NCI-H2196 (cell line): ENCODE measurements at regions not wholly inside any gene's neighbourhood (a gene's known extent, or its start where the extent isn't known, plus 50 kb on each side); places are given as distances from the start of the nearest gene placed in this dataset.
"Not testable (repeated sequence)": the region's sequence is repeated elsewhere in the genome, so short reads cannot be mapped to it uniquely, and the experiment has no call there.

Experiments
- DNase-seq: peaks from one replicate; lab custom pipeline; 2025; ENCODE audit not compliant: unreplicated experiment; lab: John Stamatoyannopoulos, UW

DNA sequence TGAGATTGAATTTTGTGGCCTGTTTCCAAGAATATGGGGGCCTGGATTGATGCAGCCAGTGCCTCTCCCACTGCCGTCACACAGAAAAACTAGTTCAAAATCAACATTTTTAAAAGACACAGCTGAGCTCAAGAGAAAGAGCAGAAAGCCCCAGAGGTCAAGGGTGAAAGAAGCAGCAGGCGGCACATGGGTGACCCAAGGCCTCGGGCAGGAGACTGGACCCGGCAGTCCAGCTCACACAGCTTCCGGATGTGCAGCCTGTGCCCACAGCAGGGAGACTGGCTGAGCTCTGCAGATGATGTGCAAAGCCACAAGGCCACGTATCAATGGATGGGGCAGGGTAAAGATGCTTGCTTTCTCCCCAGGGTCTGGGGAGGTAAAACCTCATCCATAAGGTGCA lies 50.4 kb upstream of the RNF32 start:
- no peak for DNase-seq

DNA sequence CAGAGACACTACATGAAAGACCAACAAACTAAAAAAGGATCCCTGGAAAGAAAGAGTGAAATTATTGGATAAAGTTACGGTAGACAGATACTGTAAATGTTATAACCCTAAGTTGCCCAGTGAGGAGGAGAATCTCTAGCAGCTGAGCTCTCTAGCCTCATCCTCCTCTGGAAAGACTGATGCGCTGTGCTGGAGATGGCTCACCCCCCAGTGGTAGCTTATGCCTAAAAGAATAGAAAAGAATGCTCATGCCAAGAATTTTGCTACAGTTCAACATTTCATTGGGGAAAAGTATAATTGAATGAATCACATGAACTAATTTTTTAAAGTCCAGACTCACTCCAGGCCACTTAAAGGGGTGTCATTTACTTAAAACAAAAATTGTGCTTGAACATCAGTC lies 50.8 kb upstream of the RNF32 start:
- DNase-seq, result no peak

DNA sequence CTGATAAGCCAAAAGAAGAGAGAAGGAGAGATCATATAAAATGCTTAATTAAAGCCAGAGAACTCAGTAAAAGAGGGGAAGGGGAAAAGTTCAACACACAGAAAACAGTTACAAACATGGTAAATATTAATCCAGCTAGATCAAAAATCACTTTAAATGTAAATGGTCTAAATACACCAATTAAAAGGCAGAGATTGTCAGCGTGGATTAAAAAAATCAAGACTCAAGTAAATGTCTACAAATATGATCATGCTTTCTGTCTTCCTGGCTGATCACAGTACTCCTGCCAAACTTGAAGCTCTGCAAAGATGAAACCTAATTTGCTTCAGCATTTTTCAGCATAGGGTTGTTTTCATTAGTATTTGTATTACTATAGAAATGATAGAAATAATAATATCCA lies 54.6 kb upstream of the RNF32 start:
- no peak for DNase-seq

DNA sequence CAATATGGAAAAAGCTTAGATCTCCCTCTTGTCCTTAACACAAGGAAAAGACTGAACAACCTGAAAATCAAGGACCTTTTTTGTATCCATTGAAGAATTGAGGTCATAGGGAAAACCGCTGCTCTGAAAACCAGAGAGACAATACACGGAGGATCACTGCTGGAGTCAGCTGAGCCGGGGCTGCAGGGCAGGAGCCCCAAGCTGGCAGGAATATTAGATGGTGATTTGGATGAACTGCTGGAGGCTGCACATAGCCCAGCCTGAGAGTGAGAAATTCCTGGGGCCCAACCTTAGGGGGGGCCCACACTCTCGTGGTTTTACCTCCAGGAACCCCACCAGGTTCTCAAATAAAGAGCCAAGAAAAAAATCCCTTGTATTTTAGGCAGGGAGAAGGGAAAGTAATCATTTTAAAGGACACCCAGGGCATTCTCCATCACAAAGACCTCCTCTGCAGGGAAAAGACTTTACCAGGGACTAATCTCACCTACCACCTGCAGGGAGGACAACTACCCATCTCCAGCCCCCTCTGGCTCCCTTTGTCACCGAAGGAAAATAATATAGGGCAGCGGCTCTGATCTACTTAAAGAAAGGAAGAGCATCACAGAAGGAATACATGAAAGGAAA lies 55.4 kb upstream of the RNF32 start:
- DNase-seq, result no peak

DNA sequence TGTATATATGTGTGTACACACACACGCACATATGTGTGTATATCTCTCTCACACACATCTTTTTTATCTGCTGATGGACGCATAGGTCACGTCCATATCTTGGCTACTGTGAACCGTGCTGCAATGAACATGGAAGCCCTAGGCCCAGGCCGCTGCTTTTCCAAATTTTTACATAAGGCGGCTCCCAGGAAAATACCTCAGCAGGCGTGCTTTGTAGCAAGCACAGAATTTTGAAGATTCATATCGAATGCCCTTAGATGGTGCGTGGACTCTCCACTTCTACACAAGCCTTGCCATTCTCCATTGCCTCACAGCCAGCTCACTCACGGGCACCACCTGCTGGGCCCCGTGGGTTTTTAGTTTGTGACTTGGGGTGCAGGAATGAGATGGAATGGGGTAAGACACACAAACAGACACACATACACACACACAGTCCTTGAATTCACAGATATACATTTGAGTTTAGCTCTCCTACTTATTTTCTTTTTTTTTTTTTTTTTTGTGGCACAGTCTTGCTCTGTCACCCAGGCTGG lies 57.9 kb upstream of the RNF32 start:
- DNase-seq, result no peak

DNA sequence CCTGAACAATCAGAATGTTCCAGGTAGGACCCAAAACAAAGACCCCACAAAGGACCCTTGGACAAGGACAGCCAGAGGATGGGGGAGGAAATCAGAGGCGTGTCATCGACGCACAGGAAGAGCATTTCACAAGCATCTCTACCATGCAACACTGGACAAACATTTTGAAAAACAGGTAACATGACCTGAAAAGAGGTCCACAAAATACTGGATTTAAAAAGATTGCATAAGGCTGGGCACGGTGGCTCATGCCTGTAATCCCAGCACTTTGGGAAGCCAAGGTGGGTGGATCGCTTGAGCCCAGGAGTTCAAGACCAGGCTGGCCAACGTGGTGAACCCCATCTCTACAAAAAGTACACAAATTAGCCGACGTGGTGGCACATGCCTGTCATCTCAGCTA lies 60.5 kb upstream of the RNF32 start:
- no peak for DNase-seq

DNA sequence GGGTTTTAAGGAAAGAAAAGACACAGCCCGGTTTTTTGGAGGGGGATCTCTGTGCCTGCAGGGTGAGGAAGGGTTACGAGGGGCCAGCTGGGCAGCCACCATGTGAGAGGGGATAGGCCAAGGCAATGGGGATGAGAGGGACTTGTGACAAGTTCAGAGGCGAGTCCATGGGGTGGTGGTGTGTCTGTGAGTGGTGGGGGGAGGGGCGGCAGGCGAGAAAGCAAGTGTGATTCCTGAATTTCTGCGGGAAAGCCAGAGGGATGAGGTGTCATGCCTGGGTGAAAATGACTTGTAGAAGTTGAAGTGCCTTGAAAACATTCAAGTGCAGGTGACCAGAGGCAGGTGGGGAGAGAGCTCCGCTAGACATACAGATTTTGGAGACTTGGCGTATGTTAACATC lies 61.0 kb upstream of the RNF32 start:
- DNase-seq, result no peak

DNA sequence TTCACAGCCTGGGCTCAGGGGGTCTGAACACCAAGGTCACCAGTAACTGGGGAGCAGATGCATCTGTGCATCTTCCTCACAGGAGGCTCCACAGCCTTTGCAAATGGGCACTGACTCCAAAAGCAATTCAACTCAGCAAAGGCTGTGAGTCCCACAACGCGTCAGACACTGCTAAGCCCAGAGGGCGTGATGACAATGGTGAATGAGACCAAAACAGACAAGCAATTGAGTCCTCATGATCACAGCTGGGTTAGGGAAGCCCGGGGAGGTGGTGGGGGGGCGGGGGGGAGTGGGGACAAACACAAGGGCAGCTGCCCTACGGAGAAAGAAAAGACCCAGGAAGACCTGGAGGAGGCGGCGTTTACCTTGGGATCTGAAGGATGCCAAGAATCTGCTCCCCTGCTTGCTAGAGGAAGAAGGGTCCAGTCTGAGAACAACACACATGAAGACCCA lies 61.6 kb upstream of the RNF32 start:
- DNase-seq, result no peak

DNA sequence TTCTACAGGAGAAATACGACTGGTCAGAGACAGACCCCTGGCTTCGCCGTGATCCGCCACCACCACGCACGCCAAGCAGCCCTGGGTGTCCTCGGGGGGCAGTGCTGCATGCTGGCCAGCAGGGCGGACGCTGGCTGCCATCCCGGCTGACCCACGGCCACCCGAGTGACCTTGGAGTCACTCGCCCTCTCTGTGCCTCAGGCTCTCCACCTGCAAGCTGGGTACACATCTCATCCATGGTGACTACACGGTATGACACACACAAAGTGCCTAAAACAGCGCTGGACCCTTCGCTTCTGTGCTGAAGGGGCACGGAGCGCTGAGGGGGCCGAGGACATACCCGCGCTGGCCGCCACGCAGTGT lies 62.0 kb upstream of the RNF32 start:
- no peak for DNase-seq

DNA sequence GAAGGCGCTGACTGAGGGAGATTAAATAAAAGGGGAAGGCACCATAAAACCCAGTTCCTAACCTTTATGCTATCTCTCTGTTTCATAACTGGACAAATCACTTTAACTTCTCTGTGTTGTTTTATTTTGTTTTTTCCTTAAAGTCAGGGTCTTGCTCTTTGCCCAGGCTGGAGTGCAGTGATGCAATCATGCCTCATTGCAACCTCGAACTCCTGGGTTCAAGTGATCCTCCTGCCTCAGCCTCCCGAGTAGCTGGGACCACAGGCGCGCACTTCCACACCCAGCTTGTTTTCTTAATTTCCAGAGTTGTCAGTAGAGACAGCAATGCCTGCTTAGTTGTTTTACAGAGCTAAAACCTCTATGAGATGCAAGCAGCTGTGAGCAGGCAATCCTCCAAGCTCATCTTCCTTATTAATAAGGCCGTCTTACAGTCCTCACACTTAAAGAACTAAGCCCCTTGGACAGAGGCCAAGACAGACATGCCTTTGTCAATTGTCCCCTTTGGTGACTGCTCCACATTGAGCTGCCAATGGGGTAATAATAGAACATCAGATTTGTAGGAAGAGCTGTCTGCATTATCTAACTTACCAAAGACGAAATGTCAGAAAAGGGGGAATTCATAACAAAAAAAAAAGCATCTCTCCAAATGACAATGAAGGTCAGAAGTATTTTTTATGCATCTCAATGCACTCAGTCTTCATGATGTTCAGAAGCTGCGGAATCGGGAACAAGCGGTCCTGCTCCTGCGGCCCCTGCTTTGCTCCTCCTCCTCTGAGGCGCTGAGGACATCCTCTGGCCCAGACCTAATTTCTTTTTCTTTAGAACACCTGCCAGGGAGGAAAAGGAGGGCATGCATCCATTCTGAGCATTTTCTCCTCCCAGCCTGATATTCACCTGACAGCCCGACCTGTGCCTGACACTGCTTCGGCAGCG lies 62.7 kb upstream of the RNF32 start:
- DNase-seq, result no peak

DNA sequence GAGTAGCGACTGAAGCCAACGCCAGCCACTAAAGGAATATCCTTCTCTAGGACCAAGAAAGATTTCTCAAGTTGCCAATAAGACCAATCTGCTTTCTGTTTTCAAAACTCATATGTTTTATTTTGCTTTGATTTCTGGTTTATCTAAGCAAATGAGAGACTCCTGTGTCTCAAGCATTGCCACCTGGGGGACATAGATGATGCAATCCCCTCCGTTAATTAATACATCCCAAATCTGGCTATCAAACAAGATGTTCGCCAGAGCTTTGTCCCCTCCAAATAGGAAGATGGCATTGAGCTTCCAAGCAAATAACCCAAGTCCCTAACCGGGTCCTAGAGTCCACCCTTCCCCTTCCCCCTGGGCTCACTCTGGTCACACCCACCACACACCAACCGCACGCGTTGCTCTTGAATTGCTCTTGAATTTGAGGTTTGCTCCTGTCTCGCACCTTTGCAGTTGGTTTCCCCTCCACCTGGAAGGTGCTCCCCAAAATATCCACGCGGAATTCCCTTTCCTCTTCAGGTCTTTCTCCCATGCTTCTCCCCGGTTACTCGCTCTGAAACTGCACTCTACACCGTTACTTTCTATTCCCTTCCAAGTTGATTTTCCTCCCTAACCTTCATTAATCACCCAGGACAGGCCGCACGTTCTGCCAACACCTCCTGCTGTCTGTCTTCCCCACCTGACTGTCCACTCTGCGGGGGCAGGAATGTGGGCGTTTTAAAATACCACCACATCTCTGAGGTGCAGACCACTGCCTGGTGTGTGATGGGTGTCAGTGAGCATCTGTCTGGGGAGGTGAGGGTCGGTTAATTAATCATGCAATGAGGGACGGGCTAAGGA lies 64.1 kb upstream of the RNF32 start:
- DNase-seq, result no peak

DNA sequence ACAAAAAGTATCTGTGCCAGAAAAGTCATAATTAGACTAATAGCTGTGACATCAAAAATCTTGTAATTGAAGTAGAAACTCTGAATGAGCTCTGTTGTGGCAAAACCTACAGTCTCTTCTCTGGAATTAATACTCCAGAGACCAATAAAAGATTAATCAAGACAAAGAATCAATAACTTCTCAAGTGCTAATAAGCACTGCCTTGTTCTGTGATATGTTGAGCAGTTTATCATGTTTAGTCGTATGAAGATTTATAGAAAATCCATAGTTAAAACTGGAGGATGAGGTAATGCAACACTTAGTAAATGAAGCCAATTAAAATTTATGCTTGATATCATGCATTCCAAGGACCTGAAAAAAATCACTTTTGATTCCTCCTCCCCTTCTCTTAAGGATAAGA lies 72.3 kb upstream of the RNF32 start:
- DNase-seq, result no peak

DNA sequence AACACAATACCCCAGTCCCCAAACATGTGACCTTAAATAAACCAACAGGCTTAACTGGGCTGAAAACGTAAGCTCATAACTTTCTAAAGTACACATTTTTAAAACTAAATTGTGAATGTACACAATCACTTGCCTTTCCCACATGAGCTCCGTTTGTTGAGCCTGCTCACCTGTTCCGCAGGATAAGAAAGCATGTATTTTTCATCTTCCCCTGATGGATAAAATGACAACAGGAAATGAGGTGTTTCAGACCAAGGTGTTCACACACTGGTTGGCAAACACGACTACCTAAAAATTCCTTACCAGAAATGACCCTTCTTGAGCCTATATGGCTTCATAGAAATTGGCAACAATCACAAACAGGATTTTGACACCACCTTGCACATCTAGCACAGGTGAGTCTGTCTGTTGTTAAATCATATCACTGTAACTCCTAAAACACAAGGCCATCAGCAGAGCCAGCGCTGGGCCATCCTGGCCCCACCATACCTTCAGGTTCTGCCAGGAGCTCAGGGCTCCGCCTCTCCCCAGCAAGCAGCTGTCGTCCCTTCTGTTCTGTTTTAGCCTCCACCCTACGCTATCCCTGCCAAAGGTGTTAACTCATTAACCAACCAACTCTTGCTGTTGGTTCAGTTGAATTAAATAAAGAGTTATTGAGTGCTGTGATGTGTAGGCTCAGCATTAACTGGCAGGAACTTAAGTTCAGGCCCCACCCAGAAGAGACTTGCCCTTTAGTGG lies 73.6 kb upstream of the RNF32 start:
- no peak for DNase-seq

DNA sequence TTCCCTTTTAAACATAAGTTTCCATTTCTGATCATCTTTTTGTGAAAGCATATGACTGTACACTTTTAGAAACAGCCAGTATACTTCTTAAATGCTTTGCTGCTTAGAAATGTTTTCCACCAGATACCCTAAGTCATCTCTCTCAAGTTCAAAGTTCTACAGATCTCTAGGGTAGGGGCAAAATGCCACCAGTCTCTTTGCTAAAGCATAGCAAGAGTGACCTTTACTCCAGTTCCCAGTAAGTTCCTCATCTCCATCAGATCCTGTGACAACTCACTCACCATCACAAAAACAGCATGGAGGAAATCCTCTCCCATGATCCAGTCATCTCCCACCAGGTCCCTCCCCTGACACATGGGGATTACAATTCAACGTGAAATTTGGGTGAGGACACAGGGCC lies 75.6 kb upstream of the RNF32 start:
- DNase-seq, result not testable (repeated sequence)

DNA sequence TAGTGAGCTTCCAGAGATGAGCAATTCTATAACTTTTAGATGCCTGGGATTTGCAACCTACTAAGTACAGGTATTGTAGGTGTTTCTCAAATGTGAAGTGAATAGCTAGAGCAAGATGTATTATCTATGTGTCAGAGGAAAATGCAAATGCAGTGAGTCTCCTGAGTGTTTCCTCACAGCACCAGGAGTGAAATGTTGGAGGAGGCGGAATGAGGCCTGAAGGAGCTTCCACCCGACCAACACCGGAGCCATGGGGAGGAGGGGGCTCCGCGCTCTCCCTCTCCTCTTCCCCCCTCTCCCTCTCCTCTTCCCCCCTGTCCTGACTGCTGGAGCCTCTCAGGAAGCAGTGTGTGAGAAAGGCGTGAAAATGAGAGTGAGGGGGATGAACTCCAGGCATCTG lies 79.9 kb upstream of the RNF32 start:
- no peak for DNase-seq

DNA sequence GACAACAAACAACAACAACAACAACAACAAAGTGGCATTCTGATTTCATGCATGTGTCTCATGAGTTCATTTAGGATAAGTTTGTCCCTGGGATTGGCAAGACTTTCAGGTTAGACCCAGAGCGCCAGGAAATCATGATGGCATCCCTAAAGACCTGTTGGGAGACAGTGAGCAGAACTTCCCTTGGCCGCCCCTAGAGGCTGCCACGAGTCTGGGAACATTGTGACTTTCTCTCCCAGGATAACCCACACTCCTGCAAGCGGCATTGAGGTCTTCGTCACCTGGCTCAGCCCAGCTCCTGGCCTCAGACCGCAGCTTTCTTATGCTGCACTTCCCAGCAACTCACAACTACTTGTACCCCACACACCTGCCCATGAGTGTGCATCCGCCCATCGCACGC lies 80.5 kb upstream of the RNF32 start:
- DNase-seq, result no peak

DNA sequence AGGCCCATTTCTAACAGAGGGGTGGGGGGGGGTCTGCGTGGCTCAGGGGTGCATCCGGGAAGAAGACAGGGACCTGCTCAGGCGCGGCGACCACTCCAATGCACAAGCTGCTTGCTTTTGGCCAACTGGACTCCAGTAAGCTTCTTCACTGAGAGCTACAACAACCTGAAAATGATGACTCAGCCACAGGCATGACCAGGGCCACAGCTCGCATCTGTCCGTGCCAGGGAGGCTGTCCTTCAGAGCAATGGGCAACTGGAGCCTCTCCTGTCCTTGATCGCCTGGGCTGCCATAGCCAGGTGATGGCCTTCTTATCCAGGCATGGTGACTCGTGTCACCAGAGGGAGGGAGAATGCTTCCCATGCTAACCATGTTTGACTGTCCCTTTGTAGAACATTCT lies 81.6 kb upstream of the RNF32 start:
- no peak for DNase-seq

DNA sequence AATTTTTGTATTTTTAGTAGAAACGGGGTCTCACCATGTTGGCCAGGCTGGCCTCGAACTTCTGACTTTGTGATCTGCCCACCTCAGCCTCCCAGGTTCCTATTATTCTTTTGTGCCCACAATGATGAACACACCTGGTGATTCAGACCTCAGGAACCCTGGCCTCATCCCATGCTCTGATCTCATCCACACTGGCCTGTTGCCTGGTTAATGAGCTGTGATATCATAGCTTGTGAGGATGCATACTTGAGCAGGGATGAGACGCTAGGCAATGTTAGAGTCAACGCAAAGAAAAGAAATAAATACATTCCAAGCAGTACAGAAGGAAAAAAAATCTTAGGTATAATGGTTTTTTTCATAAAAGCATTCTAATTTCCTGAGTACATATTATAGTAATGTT lies 82.4 kb upstream of the RNF32 start:
- no peak for DNase-seq

DNA sequence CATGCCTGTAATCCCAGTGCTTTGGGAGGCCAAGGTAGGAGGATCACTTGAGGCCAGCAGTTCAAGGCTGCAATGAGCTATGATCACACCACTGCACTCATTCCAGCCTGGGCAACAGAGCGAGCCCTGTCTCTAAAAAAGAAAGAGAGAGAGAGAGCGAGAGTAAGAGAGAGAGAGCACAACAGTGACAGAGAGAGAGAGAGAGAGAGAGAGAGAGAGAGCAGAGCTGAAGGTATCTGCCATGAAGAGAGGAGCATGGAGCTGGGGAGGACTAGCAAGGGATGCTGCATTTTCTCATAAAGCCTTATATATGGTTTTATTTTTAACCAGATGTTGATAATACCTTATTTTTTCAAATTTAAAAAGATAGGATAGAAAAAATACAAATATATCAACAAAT lies 84.5 kb upstream of the RNF32 start:
- no peak for DNase-seq

DNA sequence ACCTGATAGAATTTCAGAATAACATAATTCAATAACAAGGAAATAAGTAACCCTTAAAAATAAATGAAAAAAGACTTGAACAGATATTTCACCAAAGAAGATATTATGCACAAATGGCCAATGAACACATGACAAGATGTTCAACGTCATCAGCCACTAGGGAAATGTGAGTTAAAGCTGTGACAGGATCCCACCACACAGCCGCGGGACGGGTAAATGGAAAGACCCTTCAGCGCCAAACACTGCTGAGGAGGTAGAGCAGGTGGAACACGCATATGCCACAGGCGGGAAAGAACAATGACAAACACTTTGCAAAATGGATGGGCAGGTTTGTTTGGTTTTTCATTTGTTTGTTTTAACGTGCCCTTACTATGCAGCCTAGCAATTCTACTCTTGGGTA lies 86.1 kb upstream of the RNF32 start:
- DNase-seq, result no peak

DNA sequence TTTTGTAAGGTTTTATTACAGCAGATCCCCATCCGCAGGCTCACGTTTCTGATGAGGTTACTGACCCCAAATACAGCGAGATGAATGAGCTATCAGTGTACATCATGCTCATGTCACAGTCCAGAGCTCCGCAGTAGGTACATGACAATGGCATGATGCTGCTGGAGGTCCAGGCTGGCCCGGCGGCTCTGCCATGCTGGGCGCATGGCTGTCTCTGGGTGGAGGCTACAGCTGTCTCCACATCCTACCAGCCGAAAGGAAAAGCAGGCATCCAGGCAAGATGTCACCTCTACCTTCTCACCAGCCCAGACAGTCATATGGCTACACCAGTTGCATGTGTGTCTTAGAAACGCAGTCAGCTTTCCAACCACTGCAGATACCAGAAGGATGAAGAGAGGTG lies 90.9 kb upstream of the RNF32 start:
- DNase-seq, result no peak
